Stimulated activated CD4-positive, alpha-beta T cell treated with anti-CD3 and anti-CD28 coated beads, Interleukin-4, amount 100 ng/mL, for 1 hour (primary cell): ENCODE measurements at regions not wholly inside any gene's neighbourhood (a gene's known extent, or its start where the extent isn't known, plus 50 kb on each side); places are given as distances from the start of the nearest gene placed in this dataset.

ENCODE experiments used
- DNase-seq: peaks from one replicate; pipeline ENCODE4 v3.0.0-alpha.2; 2020

DNA sequence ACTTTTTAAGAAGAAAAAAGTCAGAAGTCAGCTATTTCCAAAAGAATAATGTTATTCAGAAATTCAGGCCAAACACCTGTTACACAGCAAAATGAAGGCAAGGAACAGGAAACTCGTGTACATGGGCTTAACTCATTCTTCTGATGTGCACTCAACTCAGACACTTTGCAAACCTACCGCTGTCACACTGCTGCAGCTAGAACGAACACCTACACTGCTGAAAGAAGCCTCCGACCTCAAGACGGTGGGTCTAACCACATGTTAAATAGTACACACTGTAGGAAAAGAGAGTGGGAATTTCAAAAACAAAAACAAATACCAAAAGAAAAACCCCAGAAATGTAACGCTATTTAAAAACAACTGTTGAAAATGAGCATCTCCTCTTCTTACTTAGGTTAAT is 384.5 kb downstream of the IRX1 start:
- no peak for DNase-seq

DNA sequence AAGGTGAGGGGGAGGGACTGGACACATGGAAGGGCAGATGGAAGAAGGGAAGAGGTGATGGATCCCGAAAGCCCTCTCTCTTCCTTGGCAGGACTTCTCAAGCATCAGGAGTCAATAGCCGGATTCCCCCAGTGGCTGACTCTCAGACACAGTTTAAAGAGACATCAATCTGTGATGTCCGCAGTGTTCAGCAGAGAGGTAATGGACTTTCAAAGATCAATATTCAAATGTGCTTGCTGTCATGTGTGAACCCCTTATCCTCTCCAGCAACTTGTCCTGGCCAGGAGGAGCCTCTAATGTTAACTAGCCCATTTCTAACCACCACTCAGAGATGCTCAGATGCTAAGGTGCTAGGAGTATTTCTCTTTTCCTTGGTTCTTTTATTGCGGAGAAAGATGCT is 392.2 kb downstream of the IRX1 start:
- no peak for DNase-seq

- DNase-seq, result no peak
Observed at GRCh38 chr5:3993856-3994473, 398.3 kb downstream of the IRX1 start.

- DNase-seq, result no peak
Observed at GRCh38 chr5:3994628-3995027, 399.0 kb downstream of the IRX1 start.

DNA sequence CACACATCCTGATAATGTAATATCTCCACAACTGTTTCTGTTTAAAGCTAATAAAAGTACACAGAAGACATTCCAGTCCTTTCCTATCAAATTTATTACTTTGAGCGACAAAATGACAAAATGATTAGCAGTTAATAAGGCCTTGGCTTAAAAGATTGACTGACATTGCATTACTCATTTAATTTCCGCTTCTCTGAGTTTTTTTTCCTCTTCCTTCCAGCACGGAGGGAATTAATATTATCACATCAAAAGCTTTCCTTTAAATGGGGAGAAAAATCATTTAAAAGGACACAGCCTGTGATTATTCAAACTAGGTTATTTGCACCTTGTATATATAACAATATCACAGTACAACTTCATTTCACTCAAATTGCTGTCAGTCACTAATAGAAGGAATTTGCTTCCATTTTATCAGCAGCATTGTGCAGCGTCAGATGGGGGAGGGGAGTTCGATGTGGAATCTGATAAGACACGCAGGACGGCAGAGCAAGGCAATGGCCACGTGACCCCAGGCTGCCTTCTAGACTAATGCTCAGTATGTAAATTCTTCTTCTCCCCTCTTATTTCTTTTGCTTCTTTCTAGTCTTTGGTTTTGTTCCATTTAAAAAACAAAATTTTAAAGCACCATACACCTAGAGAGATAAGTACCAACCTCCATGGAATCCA is 400.5 kb downstream of the IRX1 start:
- no peak for DNase-seq

DNA sequence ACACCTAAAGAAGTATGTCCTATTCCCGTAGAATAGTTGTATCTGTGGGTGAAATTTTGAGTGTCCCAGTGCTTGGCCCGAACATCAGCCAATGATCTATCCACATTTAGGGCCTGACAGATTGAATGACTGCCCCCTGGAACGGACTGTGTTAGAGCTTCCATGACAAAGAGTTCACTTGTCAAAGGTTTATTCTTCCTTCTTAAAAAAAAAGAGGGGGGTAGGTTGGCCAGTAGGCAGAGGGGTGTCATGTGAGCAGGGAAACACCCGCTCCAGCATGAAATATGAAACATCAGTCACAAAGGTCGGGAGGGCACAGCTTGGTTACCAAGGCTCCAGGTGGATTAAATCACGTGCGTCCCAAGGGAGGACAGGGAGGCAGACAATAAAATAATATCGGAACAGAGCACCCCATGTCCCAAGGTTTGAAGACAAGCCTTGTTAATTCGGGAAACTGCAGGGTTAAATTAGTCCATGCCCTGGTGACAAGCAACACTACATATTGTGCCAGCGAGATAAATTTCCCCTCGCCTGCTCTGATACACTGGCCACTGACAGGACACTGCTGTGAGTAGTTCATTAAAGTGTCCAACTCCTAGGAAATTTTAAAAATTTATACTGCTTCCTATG is 401.2 kb downstream of the IRX1 start:
- no peak for DNase-seq

GRCh38 chr5:3997670-3998069 is 402.0 kb downstream of the IRX1 start:
- DNase-seq, result no peak

GRCh38 chr5:3999929-4000328 is 404.3 kb downstream of the IRX1 start:
- no peak for DNase-seq

GRCh38 chr5:4001004-4001403 is 405.4 kb downstream of the IRX1 start:
- no peak for DNase-seq

- DNase-seq, result no peak
Observed at GRCh38 chr5:4001758-4002533, 406.3 kb downstream of the IRX1 start.

- DNase-seq, result no peak
Observed at GRCh38 chr5:4005335-4005734, 409.7 kb downstream of the IRX1 start.

- DNase-seq, result no peak
Observed at GRCh38 chr5:4007001-4007400, 411.4 kb downstream of the IRX1 start.

DNA sequence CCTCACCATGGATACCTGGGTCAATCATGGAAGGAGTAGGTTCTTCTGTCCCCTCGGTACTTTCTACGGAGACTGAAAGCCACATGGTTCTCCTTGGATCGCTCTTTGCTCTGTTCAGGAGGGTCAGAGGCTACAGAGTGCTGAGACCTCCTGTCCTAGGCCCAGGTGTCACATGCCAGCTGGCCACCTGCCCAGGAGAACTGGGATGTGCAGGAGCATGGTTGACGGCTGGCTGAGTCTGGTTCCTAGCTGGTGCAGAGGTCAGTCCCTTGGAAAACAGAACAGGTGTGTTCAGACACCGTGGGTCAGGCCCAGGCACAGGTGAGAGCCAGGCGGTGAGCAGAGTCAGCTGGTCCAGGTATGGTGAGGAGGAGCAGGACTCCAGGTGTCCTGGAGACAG is 416.3 kb downstream of the IRX1 start:
- no peak for DNase-seq

DNA sequence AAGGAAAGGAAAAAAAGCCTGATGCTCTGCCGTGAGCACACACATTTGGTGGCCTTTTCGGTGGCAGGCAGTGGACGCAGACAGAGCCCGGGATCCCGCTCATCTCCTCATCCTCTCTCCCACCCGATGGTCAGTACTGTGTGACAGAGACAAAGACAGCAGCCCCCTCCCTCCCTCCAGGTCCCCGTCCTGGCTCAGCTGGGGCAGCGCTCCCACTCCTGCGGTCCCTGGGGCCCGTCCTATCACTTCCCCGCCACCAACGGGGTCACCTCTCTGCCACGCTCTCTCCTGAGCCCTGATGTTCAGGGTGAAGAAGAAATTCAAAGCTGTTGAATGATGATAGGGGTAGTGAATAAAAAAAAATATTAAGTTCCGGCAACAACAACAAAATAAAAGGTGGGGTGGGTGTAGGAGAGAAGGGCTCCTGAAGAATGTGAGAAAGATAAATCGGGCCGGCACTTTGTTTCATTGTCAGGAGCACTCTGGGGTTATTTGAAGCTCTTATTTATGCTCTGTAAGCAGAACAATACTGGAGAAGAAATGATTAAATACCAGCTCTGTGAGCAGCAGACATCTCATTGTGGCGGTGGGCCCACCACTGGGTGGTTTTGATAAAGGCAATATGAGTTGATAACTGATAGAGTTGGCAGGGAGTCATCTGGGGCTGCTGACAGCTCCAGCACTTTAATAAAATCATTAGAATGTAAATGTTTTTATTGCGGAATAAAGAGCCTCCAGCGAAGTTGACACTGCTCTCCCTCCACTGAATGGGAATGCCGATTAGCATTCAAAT is 417.7 kb downstream of the IRX1 start:
- DNase-seq, result no peak

- no peak for DNase-seq
Observed at GRCh38 chr5:4015709-4016108, 420.1 kb downstream of the IRX1 start.

DNA sequence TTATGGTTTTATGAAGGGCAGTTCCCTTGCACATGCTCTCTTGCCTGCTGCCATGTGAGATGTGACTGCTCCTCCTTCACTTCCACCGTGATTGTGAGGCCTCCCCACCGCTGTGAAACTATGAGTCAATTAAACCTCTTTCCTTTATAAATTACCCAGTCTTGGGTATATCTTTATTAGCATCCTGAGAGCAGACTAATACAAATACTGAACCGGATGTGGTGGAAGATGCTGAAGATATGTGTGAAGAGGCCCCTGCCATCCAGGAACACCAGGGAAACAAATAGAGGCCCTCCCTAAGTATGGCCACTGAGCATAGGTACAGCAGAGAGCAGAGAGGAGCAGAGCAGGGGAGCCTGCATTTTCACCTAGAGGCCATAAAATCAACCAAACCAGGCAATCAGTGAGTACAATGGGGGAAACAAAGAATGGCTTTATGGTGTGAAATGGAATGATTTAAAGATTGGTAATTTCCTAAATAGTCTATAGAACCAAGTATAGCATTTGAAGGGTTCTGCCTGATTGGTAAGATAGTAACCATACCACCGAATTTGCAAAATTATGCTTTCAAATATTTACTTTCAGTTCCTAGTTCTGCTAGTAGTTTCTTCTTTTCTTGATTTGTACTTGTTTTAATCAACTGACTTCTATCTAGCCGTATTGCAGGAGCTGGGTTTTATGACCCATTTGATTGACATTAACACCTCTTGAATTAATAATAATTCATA is 421.6 kb downstream of the IRX1 start:
- DNase-seq, result no peak

- no peak for DNase-seq
Observed at GRCh38 chr5:4018007-4018406, 422.4 kb downstream of the IRX1 start.

- DNase-seq, result no peak
Observed at GRCh38 chr5:4019009-4019769, 423.6 kb downstream of the IRX1 start.

DNA sequence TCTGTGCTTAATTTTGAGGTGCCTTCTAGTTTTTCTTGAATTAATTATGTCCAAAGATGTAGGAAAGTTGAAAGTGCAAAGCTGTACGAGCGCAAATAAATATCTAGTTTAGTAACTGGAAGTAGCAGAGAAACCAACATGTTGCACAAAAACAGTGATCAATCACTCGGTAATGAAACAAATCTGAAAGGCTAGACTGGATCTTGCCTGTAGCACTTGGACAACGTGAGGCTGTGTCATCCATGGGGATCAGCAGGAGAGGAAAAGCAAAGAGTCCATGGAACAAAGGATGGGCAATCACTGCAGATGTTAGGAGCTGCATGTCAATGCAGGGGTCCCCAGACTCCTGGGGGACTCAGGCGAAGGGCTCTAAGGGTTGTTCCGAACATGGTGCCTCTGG is 424.2 kb downstream of the IRX1 start:
- no peak for DNase-seq

DNA sequence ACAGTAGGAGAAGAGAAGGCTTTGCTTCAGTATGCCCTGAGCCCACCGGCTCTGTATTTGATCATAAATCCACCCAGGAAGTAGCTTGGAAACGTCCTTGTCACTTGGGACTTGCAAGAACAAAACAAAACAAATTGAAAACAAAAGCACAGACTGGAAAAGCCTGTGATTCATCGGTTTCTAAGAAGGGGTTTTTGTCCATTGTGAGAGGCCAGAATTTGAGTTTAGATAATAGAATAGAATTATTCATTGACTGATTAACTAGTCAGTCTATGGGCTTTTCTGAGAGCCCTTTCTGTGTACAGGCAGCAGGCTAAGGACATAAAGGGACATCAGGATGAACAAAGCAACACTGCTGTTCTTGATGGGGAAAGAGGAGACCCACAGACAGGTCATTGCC is 424.8 kb downstream of the IRX1 start:
- DNase-seq, result no peak

- no peak for DNase-seq
Observed at GRCh38 chr5:4022056-4022670, 426.5 kb downstream of the IRX1 start.
